Motor neuron (in vitro differentiated cells): ENCODE measurements at regions not wholly inside any gene's neighbourhood (a gene's known extent, or its start where the extent isn't known, plus 50 kb on each side); places are given as distances from the start of the nearest gene placed in this dataset.
A peak's percentile ranks its signal among the peaks of the same experiment; 100 is the strongest.

ENCODE experiments used
- ATAC-seq, 8 experiments: fragments of 200-7000 bp; cut with Tn5 transposase; replicated peaks in 6 of 8; 2 replicates each; pipeline ENCODE4 v1.8.0; 2021; ENCODE audit warnings: mild to moderate bottlenecking in 8 of 8, moderate library complexity in 8 of 8
- H3K27ac ChIP-seq, 2 donors: fragments of 250-450 bp; sonication (Bioruptor Pico); 2 replicates each; pipeline ENCODE4 v1.9.0; 2021; ENCODE audit warnings: antibody characterized with exemption in 2 of 2, mild to moderate bottlenecking in 2 of 2, moderate library complexity in 1 of 2
- H3K4me1 ChIP-seq, 2 donors: fragments of 250-450 bp; sonication (Bioruptor Pico); replicated peaks in 1 of 2; 2 replicates each; pipeline ENCODE4 v1.6.1; 2021; ENCODE audit warnings: antibody characterized with exemption in 2 of 2, mild to moderate bottlenecking in 2 of 2, moderate library complexity in 1 of 2
- H3K4me3 ChIP-seq, 5 donors: fragments of 250-450 bp; sonication (Bioruptor Pico); 2 replicates each; pipeline ENCODE4 v1.9.0; 2021; ENCODE audit warnings: antibody characterized with exemption in 5 of 5, mild to moderate bottlenecking in 5 of 5, moderate library complexity in 4 of 5
- WGBS, 10 experiments: fragments of 450-650 bp; shearing (Covaris generic); methylation state at CpG; one replicate each; pipeline ENCODE4 v1.0.0; 2022; 5-methylcytosine and 5-hydroxymethylcytosine counted together
- in situ Hi-C, 9 experiments: fragments of 400-800 bp; cut with MboI; loops; one replicate each; pipeline ENCODE4 v1.15.0; 2021; ENCODE audit warnings: low sequenced_read_pairs in 9 of 9, low pct_unique_long_range_greater_than_20kb in 2 of 9; ENCODE audit not compliant: unreplicated experiment in 9 of 9

- Histone ChIP-seq H3K4me3 (no peak overlapping the region), H3K27ac (no peak overlapping the region), H3K4me1 (peaks cover 0 to 14% of the 10 kb centered on the region in 2 donors)
- WGBS, 10 experiments = 29 to 92% (median 88%) methylated on average over 2 to 7 of the region's 7 CpGs; no CpG with 5 or more reads in 1 of the 10 experiments
- in situ Hi-C loops = no loop called here
- ATAC-seq = no peak
Observed at GRCh38 chr3:191518861-191519260, 57.9 kb downstream of the PYDC2 start.

GRCh38 chr3:191521055-191521454, 60.1 kb downstream of the PYDC2 start:
- ATAC-seq = no peak
- H3K4me1 ChIP-seq = peaks cover 0 to 9% of the 10 kb centered on the region in 2 donors
- H3K4me3 ChIP-seq = no peak overlapping the region
- H3K27ac ChIP-seq = no peak overlapping the region
- WGBS, 10 experiments = 21 to 96% (median 84%) methylated on average over 2 to 3 of the region's 3 CpGs
- in situ Hi-C loops = no loop called here

GRCh38 chr3:191523148-191523547, 62.2 kb downstream of the PYDC2 start:
- Histone ChIP-seq H3K4me3 (no peak overlapping the region), H3K27ac (peak overlapping the region in 1 of 2 donors; percentile 55), H3K4me1 (peaks cover 0 to 20% of the 10 kb centered on the region in 2 donors)
- peak in 6 of 8 experiments; percentile 26 to 97 (median 70) for ATAC-seq
- in situ Hi-C loops = no loop called here
- WGBS, 10 experiments = 8 to 93% (median 84%) methylated on average over 3 to 8 of the region's 8 CpGs

- ATAC-seq = no peak
- in situ Hi-C loops = no loop called here
- WGBS, 10 experiments = 0 to 88% (median 0%) methylated on average over 1 of the region's 1 CpG; no CpG with 5 or more reads in 7 of the 10 experiments
- Histone ChIP-seq H3K4me3 (no peak overlapping the region), H3K27ac (no peak overlapping the region), H3K4me1 (peaks cover 0 to 12% of the 10 kb centered on the region in 2 donors)
Observed at GRCh38 chr3:191528589-191528988, 67.6 kb downstream of the PYDC2 start.

DNA sequence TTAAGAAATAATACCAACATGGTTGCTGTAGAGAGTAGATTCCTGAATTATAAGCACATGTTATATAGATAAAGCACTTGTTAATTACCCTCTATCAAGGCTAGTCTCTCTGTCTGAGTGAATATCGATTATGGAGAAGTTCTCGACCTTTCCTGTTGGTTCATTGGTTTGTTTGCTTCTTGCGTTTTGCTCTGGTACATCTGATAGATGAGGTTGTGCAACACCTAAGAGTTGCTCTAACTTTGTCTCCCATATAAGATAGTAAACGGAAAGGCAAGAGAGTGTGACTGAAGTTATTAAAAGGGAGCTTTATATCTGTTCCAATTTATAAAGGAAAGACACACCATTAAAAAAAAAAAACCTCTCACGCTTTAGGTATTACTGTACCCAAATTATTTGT, 69.0 kb downstream of the PYDC2 start:
- WGBS, 10 experiments = 16 to 96% (median 80%) methylated on average over 1 to 5 of the region's 5 CpGs
- in situ Hi-C loops = no loop called here
- Histone ChIP-seq H3K4me3 (no peak overlapping the region), H3K27ac (no peak overlapping the region), H3K4me1 (peaks cover 0 to 12% of the 10 kb centered on the region in 2 donors)
- ATAC-seq = no peak

GRCh38 chr3:191531434-191531972, 70.5 kb downstream of the PYDC2 start:
- Histone ChIP-seq H3K4me1 (peaks cover 0 to 12% of the 10 kb centered on the region in 2 donors), H3K27ac (no peak overlapping the region), H3K4me3 (no peak overlapping the region)
- peak in 2 of 8 experiments; percentile 26 to 31 for ATAC-seq
- 0 to 83% (median 40%) methylated on average over 1 to 5 of the region's 5 CpGs; no CpG with 5 or more reads in 1 of the 10 experiments for WGBS, 10 experiments
- in situ Hi-C loops = no loop called here

- Histone ChIP-seq H3K4me3 (no peak overlapping the region), H3K4me1 (peaks cover 0 to 5% of the 10 kb centered on the region in 2 donors), H3K27ac (no peak overlapping the region)
- 0 to 88% (median 60%) methylated on average over 1 of the region's 1 CpG; no CpG with 5 or more reads in 6 of the 10 experiments for WGBS, 10 experiments
- in situ Hi-C loops = no loop called here
- no peak for ATAC-seq
Observed at GRCh38 chr3:191543018-191543417, 82.1 kb downstream of the PYDC2 start.

GRCh38 chr3:191543897-191544296, 82.9 kb downstream of the PYDC2 start:
- in situ Hi-C loops = no loop called here
- Histone ChIP-seq H3K27ac (no peak overlapping the region), H3K4me1 (peaks cover 0 to 5% of the 10 kb centered on the region in 2 donors), H3K4me3 (no peak overlapping the region)
- 0 to 93% (median 78%) methylated on average over 2 to 4 of the region's 4 CpGs for WGBS, 10 experiments
- peak in 4 of 8 experiments; percentile 35 to 77 (median 55) for ATAC-seq

GRCh38 chr3:191549357-191549756, 88.4 kb downstream of the PYDC2 start:
- in situ Hi-C loops = no loop called here
- no peaks in the 10 kb centered on the region for H3K4me1 ChIP-seq
- WGBS, 10 experiments = 0 to 90% (median 33%) methylated on average over 1 of the region's 1 CpG; no CpG with 5 or more reads in 1 of the 10 experiments
- no peak overlapping the region for H3K4me3 ChIP-seq
- H3K27ac ChIP-seq = no peak overlapping the region
- peak in 2 of 8 experiments; percentile 17 to 61 for ATAC-seq

- no peak overlapping the region for H3K27ac ChIP-seq
- H3K4me1 ChIP-seq = no peaks in the 10 kb centered on the region
- no peak overlapping the region for H3K4me3 ChIP-seq
- in situ Hi-C loops = no loop called here
- peak in 5 of 8 experiments; percentile 24 to 72 (median 62) for ATAC-seq
Observed at GRCh38 chr3:191555037-191555436, 94.1 kb downstream of the PYDC2 start.

DNA sequence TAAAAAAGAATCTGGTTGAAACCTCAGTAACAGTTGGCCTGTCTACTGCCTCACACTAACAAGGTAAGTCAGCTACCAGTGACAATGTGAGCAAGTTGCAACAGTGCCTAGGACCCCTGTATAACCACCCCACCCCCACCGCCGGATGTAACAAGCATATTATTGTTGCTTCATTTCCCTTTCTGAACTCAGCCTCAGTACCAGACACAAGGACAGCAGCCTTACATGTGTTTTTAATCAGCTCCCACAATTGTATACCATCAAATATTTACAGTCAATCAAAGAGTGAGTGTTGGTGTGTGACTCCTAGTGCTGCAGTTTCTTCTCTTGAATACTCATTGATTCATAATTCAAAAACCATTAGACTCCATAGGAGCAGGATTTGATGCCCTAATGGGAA, 96.4 kb downstream of the PYDC2 start:
- no peaks in the 10 kb centered on the region for H3K4me1 ChIP-seq
- no peak overlapping the region for H3K4me3 ChIP-seq
- no peak for ATAC-seq
- H3K27ac ChIP-seq = no peak overlapping the region
- in situ Hi-C loops = no loop called here
- 0 to 86% (median 70%) methylated on average over 2 of the region's 2 CpGs; no CpG with 5 or more reads in 4 of the 10 experiments for WGBS, 10 experiments

DNA sequence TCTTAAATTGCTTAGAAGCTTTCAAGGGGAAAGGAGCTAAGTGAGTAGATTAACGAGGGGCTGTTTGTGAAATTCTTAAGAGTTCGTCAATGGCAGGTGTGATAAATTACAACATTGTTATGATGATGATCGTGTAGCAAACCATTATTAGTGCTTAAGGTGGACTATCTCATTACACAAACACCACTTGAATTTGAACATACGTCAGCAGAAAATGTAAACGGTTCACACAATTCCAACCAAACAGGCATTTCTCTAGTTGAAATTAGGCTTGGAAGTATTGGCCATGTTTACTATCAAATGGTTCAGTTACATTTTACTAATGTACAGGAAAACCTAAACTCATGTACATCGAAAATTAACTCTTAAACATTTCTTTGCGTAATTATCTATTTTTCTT, 102.8 kb downstream of the PYDC2 start:
- no peak overlapping the region for H3K4me3 ChIP-seq

DNA sequence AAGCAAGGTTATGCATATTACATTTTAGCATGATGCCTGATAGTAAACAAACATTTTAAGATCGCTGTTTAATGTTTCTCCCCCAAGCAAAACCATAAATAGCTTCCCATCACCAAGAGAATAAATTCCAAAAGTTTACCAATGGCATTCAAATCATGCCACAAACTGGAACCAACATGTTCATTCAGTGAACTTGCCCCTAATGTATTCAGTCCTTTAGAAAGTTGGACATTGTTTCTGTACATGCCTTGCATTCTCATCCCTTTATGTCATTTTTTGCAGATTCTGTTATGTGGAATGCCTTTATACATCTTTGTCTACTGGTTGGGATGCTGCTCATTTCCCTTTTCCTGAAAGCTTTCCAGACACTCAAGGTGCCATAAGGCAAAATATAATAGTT, 105.5 kb downstream of the PYDC2 start:
- no peak for ATAC-seq
- Histone ChIP-seq H3K4me3 (no peak overlapping the region), H3K4me1 (no peaks in the 10 kb centered on the region), H3K27ac (no peak overlapping the region)
- in situ Hi-C loops = no loop called here
- WGBS, 10 experiments = 0 to 91% (median 60%) methylated on average over 1 of the region's 1 CpG; no CpG with 5 or more reads in 2 of the 10 experiments

More for the DNA sequence above, 102.8 kb downstream of the PYDC2 start:
- in situ Hi-C loops = no loop called here
- WGBS, 10 experiments = 14 to 85% (median 75%) methylated on average over 2 to 7 of the region's 7 CpGs
- no peaks in the 10 kb centered on the region for H3K4me1 ChIP-seq
- no peak for ATAC-seq
- no peak overlapping the region for H3K27ac ChIP-seq

- Histone ChIP-seq H3K4me1 (no peaks in the 10 kb centered on the region), H3K4me3 (no peak overlapping the region), H3K27ac (no peak overlapping the region)
- 0 to 97% (median 93%) methylated on average over 2 to 7 of the region's 7 CpGs; no CpG with 5 or more reads in 3 of the 10 experiments for WGBS, 10 experiments
- in situ Hi-C loops = no loop called here
- no peak for ATAC-seq
Observed at GRCh38 chr3:191568206-191568605, 107.2 kb downstream of the PYDC2 start.
